ENCODE measurements at regions not wholly inside any gene's neighbourhood (a gene's known extent, or its start where the extent isn't known, plus 50 kb on each side); places are given as distances from the start of the nearest gene placed in this dataset.

GRCh38 chr5:157949520-157949919, 90.6 kb upstream of the CLINT1 start:
- no peaks in the 10 kb centered on the region for H3K27me3 ChIP-seq (replicated peaks in 1 of 2; ENCODE audit: control insufficient read depth in 2 of 2, insufficient read depth in 2 of 2, low read length in 1 of 2)
- H3K9me3 ChIP-seq (replicated peaks; ENCODE audit: control insufficient read depth, insufficient read depth, low read length) = no peaks in the 10 kb centered on the region
- no peaks in the 10 kb centered on the region for H3K4me1 ChIP-seq (ENCODE audit: control insufficient read depth, insufficient read depth, low read length)
- no peak overlapping the region for H3K27ac ChIP-seq (ENCODE audit: control insufficient read depth, insufficient read depth)
- no peaks in the 10 kb centered on the region for H3K79me2 ChIP-seq (ENCODE audit: control insufficient read depth, insufficient read depth, low read length)
- FAIRE-seq (no peak), ATAC-seq (no peak), DNase-seq (ENCODE audit: low read depth, low spot score) (no peak)
- WGBS (ENCODE audit: insufficient coverage, insufficient replicate concordance, low lambda C conversion rate, missing lambda C conversion rate) = 47% methylated on average over 1 of the region's 1 CpG
- no peak overlapping the region for H3K4me3 ChIP-seq
- RAD21 ChIA-PET (ENCODE audit: unreplicated experiment) = interaction anchor here (0.6 to 3.5 kb wide), 19 partner anchors 10 to 1207 kb away, joined by 3 to 66 read pairs (median 6); no protein-coding TSS in a partner anchor
- CTCF ChIA-PET = interaction anchor here (0.6 to 6.8 kb wide), 54 partner anchors 8 to 1367 kb away, joined by 3 to 201 read pairs (median 6); no protein-coding TSS in a partner anchor
- no peak overlapping the region for H3K4me2 ChIP-seq (ENCODE audit: control insufficient read depth, insufficient read depth)
- in situ Hi-C loops (cut with MboI) = loop anchor here (5.0 kb wide), 1 partner anchor 127 kb away; no protein-coding TSS in a partner anchor
- POLR2A ChIA-PET = no interaction called here
- H2AFZ ChIP-seq (ENCODE audit: control insufficient read depth, low read depth, low read length) = no peak overlapping the region
- intact Hi-C loops (cut with micrococcal nuclease; ENCODE audit: unreplicated experiment) = loop anchor here (2.0 to 5.0 kb wide), 2 partner anchors 31 to 187 kb away; no protein-coding TSS in a partner anchor
- no TSS peak for BruUV-seq (replicated peaks)
- no peaks in the 10 kb centered on the region for H4K20me1 ChIP-seq (ENCODE audit: control insufficient read depth, insufficient read depth)
- H3K36me3 ChIP-seq (ENCODE audit: control insufficient read depth in 2 of 2, insufficient read depth in 2 of 2, low read length in 1 of 2) = no peaks in the 10 kb centered on the region
- SMC1A ChIA-PET (ENCODE audit: uncharacterized antibody, unreplicated experiment) = interaction anchor here (0.8 to 8.0 kb wide), 32 partner anchors 10 to 1183 kb away, joined by 3 to 105 read pairs (median 7); no protein-coding TSS in a partner anchor
- H3K9ac ChIP-seq (ENCODE audit: control insufficient read depth, insufficient read depth, low read length) = no peak overlapping the region
- TF ChIP-seq ZNF592 (IDR thresholded peaks at IDR 0.05) (no peak), IKZF1 (conservative IDR thresholded peaks at IDR 0.05) (no peak), KAT2A (conservative IDR thresholded peaks at IDR 0.05; ENCODE audit: control insufficient read depth, low read depth, low read length) (no peak), BCLAF1 (IDR thresholded peaks at IDR 0.05) (no peak), BACH1 (IDR thresholded peaks at IDR 0.05; ENCODE audit: borderline replicate concordance) (no peak), PKNOX1 (IDR thresholded peaks at IDR 0.05) (no peak), SMAD1 (IDR thresholded peaks at IDR 0.05; ENCODE audit: low read depth, partially characterized antibody) (no peak), ZNF217 (IDR thresholded peaks at IDR 0.05) (no peak), GABPA (IDR thresholded peaks at IDR 0.05; ENCODE audit: low read depth) (no peak), HCFC1 (IDR thresholded peaks at IDR 0.05; ENCODE audit: low read length) (no peak), TAF1 (IDR thresholded peaks at IDR 0.05; ENCODE audit: borderline replicate concordance, low read depth, low read length) (no peak), E2F8 (IDR thresholded peaks at IDR 0.05; ENCODE audit: low read depth, partially characterized antibody) (no peak), RAD51 (IDR thresholded peaks at IDR 0.05) (no peak)
